Panc1 (cell line): ENCODE measurements at regions not wholly inside any gene's neighbourhood (a gene's known extent, or its start where the extent isn't known, plus 50 kb on each side); places are given as distances from the start of the nearest gene placed in this dataset.

Experiments used
- ATAC-seq: fragments of 200-7000 bp; cut with Tn5 transposase; 2 replicates; pipeline ENCODE4 v1.9.1; 2020; ENCODE audit warnings: mild to moderate bottlenecking, moderate library complexity
- BruUV-seq: library from RNA; stranded (reverse); fragments of 400-500 nt; replicated peaks from 2 replicates; lab custom pipeline; 2021; lab: Mats Ljungman, UMichigan
- CTCF ChIA-PET: fragments of 300-600 bp; sonication (Branson Sonifier 250); formaldehyde crosslinking; loops from one replicate; lab custom pipeline; 2022; ENCODE audit warnings: antibody characterized with exemption; lab: Charles Lee
- POLR2A ChIA-PET: fragments of 300-600 bp; sonication (Branson Sonifier 250); formaldehyde crosslinking; loops from one replicate; lab custom pipeline; 2022; ENCODE audit warnings: antibody characterized with exemption; lab: Charles Lee
- DNase-seq: peaks from one replicate; pipeline ENCODE4 v3.0.0-alpha.2; 2010; ENCODE audit warnings: low read depth, low spot score
- H3K27ac ChIP-seq: 2 replicates; pipeline ENCODE4 v1.5.1; 2011; ENCODE audit warnings: mild to moderate bottlenecking, low read length, inconsistent platforms
- H3K27me3 ChIP-seq: fragments of 200-500 bp; sonication (Bioruptor generic); 2 replicates; pipeline ENCODE4 v1.6.0; 2014; ENCODE audit warnings: low read length, inconsistent platforms; ENCODE audit not compliant: control insufficient read depth, insufficient read depth
- H3K36me3 ChIP-seq: fragments of 200-500 bp; sonication (Bioruptor generic); 2 replicates; pipeline ENCODE4 v1.5.1; 2014; ENCODE audit warnings: inconsistent platforms, mild to moderate bottlenecking, low read length, moderate library complexity; ENCODE audit not compliant: control insufficient read depth, insufficient read depth
- H3K4me1 ChIP-seq: 2 replicates; pipeline ENCODE4 v1.5.1; 2011; ENCODE audit warnings: inconsistent platforms, mild to moderate bottlenecking, low read length, moderate library complexity; ENCODE audit not compliant: control insufficient read depth, insufficient read depth
- H3K4me3 ChIP-seq, 2 experiments: 2 replicates each; pipeline ENCODE4 v1.5.1; 2011 to 2012; ENCODE audit warnings: low read depth in 2 of 2, low read length in 2 of 2, mild to moderate bottlenecking in 2 of 2, inconsistent platforms in 1 of 2, moderate library complexity in 1 of 2
- H3K9me3 ChIP-seq: fragments of 200-500 bp; sonication (Bioruptor generic); 2 replicates; pipeline ENCODE4 v1.5.1; 2014; ENCODE audit warnings: low read depth, mild to moderate bottlenecking, inconsistent platforms, low read length, moderate library complexity; ENCODE audit not compliant: control insufficient read depth, insufficient read depth
- CTCF ChIP-seq: fragments of 450-650 bp; IDR thresholded peaks from 2 replicates; pipeline ENCODE4 v1.5.1; 2017; ENCODE audit warnings: mild to moderate bottlenecking
- POLR2AphosphoS5 ChIP-seq: IDR thresholded peaks from 2 replicates; pipeline ENCODE4 v1.6.1; 2012; ENCODE audit warnings: mild to moderate bottlenecking, low read depth, low read length, moderate library complexity
- REST ChIP-seq, 2 experiments: IDR thresholded peaks; 2 replicates each; pipeline ENCODE4 v1.6.1; 2011 to 2012; ENCODE audit warnings: low read depth in 2 of 2, control low read depth in 1 of 2, low read length in 1 of 2, mild to moderate bottlenecking in 1 of 2, moderate library complexity in 1 of 2; ENCODE audit not compliant: insufficient read depth in 1 of 2
- SIN3A ChIP-seq: IDR thresholded peaks from 2 replicates; pipeline ENCODE4 v1.6.1; 2012; ENCODE audit warnings: low read depth, mild to moderate bottlenecking, low read length, moderate library complexity, borderline replicate concordance; ENCODE audit not compliant: insufficient read depth
- TCF7L2 ChIP-seq: IDR thresholded peaks from 2 replicates; pipeline ENCODE4 v1.6.1; 2011; ENCODE audit warnings: mild to moderate bottlenecking, low read depth, low read length, inconsistent platforms
- in situ Hi-C: cut with HindIII; loops from 2 replicates; pipeline ENCODE4 v1.10.0; 2016; ENCODE audit warnings: low sequenced_read_pairs, low pct_unique_long_range_greater_than_20kb
- intact Hi-C: fragments of 100-400 bp; cut with micrococcal nuclease; formaldehyde crosslinking; loops from one replicate; pipeline ENCODE4 v1.10.0; 2022; ENCODE audit not compliant: unreplicated experiment

- no TSS peak for BruUV-seq
- ATAC-seq = no peak
- POLR2A ChIA-PET = no interaction called here
Measured at GRCh38 chr4:155588437-155588836, 78.2 kb upstream of the GUCY1A1 start.

DNA sequence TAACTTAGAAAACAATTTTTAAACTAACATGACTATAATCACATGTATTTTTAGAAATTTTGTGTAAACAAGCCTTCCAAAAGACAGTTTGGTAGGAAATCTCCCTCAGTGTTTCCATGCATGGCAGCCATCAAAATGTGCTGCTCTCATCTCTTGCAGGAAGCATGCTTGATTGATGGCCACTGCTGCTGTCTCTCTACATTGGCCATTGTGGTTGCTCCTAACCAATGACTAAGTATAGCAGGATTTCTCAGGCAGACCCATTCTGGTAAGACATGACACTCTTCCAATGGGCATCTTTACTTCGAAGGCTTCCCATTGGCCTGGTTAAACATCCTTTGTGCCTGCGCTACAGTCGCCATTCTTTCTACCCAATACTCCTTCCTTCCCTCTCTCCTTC is 78.9 kb upstream of the GUCY1A1 start:
- intact Hi-C loops (no loop called here), in situ Hi-C loops (no loop called here)
- no peaks in the 10 kb centered on the region for H3K36me3 ChIP-seq
- no peaks in the 10 kb centered on the region for H3K27me3 ChIP-seq
- no peak for ATAC-seq
- H3K9me3 ChIP-seq = no peaks in the 10 kb centered on the region
- POLR2A ChIA-PET = no interaction called here
- no peak for DNase-seq
- CTCF ChIA-PET = no interaction called here
- H3K4me1 ChIP-seq = no peaks in the 10 kb centered on the region; the same call in 1 of the 2 replicates
- no peak overlapping the region for H3K27ac ChIP-seq
- BruUV-seq = no TSS peak
- no peak overlapping the region for H3K4me3 ChIP-seq
- no peak for TF ChIP-seq TCF7L2

More at GRCh38 chr4:155588437-155588836, 78.2 kb upstream of the GUCY1A1 start:
- no peak overlapping the region for H3K27ac ChIP-seq
- DNase-seq = no peak
- H3K4me3 ChIP-seq = no peak overlapping the region
- in situ Hi-C loops = no loop called here
- TF ChIP-seq POLR2AphosphoS5 (no peak), CTCF (no peak), SIN3A (no peak), TCF7L2 (no peak), REST (IDR thresholded peaks at IDR 0.05; ENCODE audit: insufficient read depth in 1 of 2, low read depth in 2 of 2, low read length in 1 of 2) (no peak)
- H3K9me3 ChIP-seq = no peaks in the 10 kb centered on the region
- H3K36me3 ChIP-seq = no peaks in the 10 kb centered on the region
- no peaks in the 10 kb centered on the region for H3K27me3 ChIP-seq
- intact Hi-C loops = no loop called here
- no peaks in the 10 kb centered on the region for H3K4me1 ChIP-seq
- CTCF ChIA-PET = no interaction called here

DNA sequence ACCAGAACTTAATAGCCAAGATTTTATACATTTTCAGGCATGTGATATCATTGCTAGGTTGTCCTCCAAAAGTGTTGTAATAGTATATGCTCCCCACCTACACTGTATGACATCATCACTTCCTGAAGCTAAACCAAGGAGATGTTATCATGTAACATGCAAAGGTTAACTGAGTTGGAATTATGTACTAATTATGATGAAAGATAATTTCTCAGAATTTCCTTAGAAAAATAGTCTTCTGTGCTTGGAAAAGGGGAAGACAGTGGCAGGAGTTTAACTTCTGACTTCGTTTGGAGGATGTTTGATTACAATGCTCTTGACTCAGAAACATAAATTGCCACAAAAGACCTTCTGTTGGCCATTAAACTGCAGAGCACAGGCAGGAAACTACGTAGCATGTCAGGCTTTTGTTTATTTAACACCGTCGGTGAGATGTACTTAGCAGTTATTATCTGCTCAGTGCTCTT is 83.6 kb upstream of the GUCY1A1 start:
- DNase-seq (no peak), ATAC-seq (no peak)
- no peak overlapping the region for H3K4me3 ChIP-seq
- no peaks in the 10 kb centered on the region for H3K9me3 ChIP-seq
- no TSS peak for BruUV-seq
- TF ChIP-seq REST (IDR thresholded peaks at IDR 0.05; ENCODE audit: insufficient read depth in 1 of 2, low read depth in 2 of 2, low read length in 1 of 2) (no peak), TCF7L2 (no peak), POLR2AphosphoS5 (no peak), CTCF (no peak), SIN3A (no peak)
- CTCF ChIA-PET = no interaction called here
- H3K4me1 ChIP-seq = no peaks in the 10 kb centered on the region; the same call in 1 of the 2 replicates
- no peak overlapping the region for H3K27ac ChIP-seq
- in situ Hi-C loops (no loop called here), intact Hi-C loops (no loop called here)
- POLR2A ChIA-PET = no interaction called here
- H3K36me3 ChIP-seq = no peaks in the 10 kb centered on the region
- H3K27me3 ChIP-seq = no peaks in the 10 kb centered on the region
